Suprapubic skin (tissue), 4 donors: ENCODE measurements at regions not wholly inside any gene's neighbourhood (a gene's known extent, or its start where the extent isn't known, plus 50 kb on each side); places are given as distances from the start of the nearest gene placed in this dataset.
"Not testable (repeated sequence)": the region's sequence is repeated elsewhere in the genome, so short reads cannot be mapped to it uniquely, and the experiment has no call there.

Source experiments
- EP300 ChIP-seq: sonication (generic); formaldehyde crosslinking; IDR thresholded peaks from one replicate; pipeline ENCODE4 v1.6.1; 2017; ENCODE audit warnings: antibody characterized with exemption
- POLR2A ChIP-seq, 2 donors: fragments of 450-650 bp; IDR thresholded peaks; one replicate each; pipeline ENCODE4 v1.6.1; 2017; ENCODE audit warnings: antibody characterized with exemption in 2 of 2, mild to moderate bottlenecking in 2 of 2, moderate library complexity in 2 of 2
- POLR2AphosphoS5 ChIP-seq, 3 donors: sonication (generic); formaldehyde crosslinking; IDR thresholded peaks; one replicate each; pipeline ENCODE4 v1.6.1; 2017; ENCODE audit warnings: antibody characterized with exemption in 3 of 3
- TF ChIP-seq, protein P1 (sequence below), 2 donors: fragments of 200-600 bp in 1 of 2; fragments of 450-650 bp in 1 of 2; sonication (generic) in 1 of 2; IDR thresholded peaks; one replicate each; pipeline ENCODE4 v1.5.1; 2016 to 2019; ENCODE audit warnings: antibody characterized with exemption in 2 of 2, mild to moderate bottlenecking in 1 of 2, moderate library complexity in 1 of 2

DNA sequence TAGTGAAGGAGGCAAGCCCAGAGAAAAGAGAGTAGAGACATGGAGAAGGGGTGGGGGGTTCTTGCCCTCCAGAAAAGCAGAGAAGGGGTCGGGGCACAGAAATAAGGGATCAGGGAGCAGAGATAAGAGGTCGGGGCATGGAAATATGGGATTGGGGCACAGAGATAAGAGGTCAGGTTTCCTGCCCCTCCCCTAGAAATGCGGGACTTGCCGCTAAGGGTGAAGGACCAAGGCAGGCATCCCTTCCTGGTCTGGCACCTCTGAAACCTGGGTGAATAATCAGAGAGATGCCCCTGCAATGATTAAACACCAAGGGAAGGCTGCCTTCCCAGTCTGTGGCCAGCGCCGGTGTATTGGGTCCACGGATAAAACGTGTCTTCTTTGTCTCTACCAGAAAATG lies 584.5 kb upstream of the MDGA2 start:
- TF ChIP-seq, protein P1, sequence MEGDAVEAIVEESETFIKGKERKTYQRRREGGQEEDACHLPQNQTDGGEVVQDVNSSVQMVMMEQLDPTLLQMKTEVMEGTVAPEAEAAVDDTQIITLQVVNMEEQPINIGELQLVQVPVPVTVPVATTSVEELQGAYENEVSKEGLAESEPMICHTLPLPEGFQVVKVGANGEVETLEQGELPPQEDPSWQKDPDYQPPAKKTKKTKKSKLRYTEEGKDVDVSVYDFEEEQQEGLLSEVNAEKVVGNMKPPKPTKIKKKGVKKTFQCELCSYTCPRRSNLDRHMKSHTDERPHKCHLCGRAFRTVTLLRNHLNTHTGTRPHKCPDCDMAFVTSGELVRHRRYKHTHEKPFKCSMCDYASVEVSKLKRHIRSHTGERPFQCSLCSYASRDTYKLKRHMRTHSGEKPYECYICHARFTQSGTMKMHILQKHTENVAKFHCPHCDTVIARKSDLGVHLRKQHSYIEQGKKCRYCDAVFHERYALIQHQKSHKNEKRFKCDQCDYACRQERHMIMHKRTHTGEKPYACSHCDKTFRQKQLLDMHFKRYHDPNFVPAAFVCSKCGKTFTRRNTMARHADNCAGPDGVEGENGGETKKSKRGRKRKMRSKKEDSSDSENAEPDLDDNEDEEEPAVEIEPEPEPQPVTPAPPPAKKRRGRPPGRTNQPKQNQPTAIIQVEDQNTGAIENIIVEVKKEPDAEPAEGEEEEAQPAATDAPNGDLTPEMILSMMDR (IDR thresholded peaks at IDR 0.05) = not testable (repeated sequence)
- TF ChIP-seq POLR2A (IDR thresholded peaks at IDR 0.05); EP300; POLR2AphosphoS5 (IDR thresholded peaks at IDR 0.05): not testable (repeated sequence)
